ENCODE measurements at regions not wholly inside any gene's neighbourhood (a gene's known extent, or its start where the extent isn't known, plus 50 kb on each side); places are given as distances from the start of the nearest gene placed in this dataset.

- no peak for TF ChIP-seq GATA2 (IDR thresholded peaks at IDR 0.05; ENCODE audit: low read depth, low read length)
- no peak for TF ChIP-seq GATA3 (IDR thresholded peaks at IDR 0.05; ENCODE audit: low read depth, low read length)
Observed at GRCh38 chr5:104213216-104213615, 650.6 kb upstream of the NUDT12 start.
